GM23338 (cell line): ENCODE measurements at regions not wholly inside any gene's neighbourhood (a gene's known extent, or its start where the extent isn't known, plus 50 kb on each side); places are given as distances from the start of the nearest gene placed in this dataset.

Experiments used
- ATAC-seq: fragments of 200-7000 bp; cut with Tn5 transposase; 3 replicates; pipeline ENCODE4 v1.9.1; 2020
- DNase-seq: peaks from one replicate; pipeline ENCODE4 v3.0.0-alpha.2; 2015; ENCODE audit warnings: low spot score
- H2AFZ ChIP-seq: fragments of 200-600 bp; sonication (generic); 2 replicates; pipeline ENCODE4 v1.8.0; 2016; ENCODE audit warnings: antibody characterized with exemption, mild to moderate bottlenecking, moderate library complexity
- H3F3A ChIP-seq: fragments of 200-600 bp; sonication (generic); replicated peaks from 2 replicates; pipeline ENCODE4 v1.8.0; 2017; ENCODE audit warnings: antibody characterized with exemption, mixed run types, low read depth
- H3K27ac ChIP-seq: fragments of 200-600 bp; sonication (generic); 2 replicates; pipeline ENCODE4 v1.6.1; 2016; ENCODE audit warnings: low read depth
- H3K27me3 ChIP-seq: fragments of 200-600 bp; sonication (generic); 2 replicates; pipeline ENCODE4 v1.8.0; 2016; ENCODE audit warnings: mild to moderate bottlenecking, mixed run types, moderate library complexity; ENCODE audit not compliant: insufficient read depth
- H3K36me3 ChIP-seq: fragments of 200-600 bp; sonication (generic); 2 replicates; pipeline ENCODE4 v1.8.0; 2016; ENCODE audit warnings: mild to moderate bottlenecking; ENCODE audit not compliant: insufficient read depth
- H3K4me1 ChIP-seq: fragments of 200-600 bp; sonication (generic); 2 replicates; pipeline ENCODE4 v1.8.0; 2016; ENCODE audit warnings: mild to moderate bottlenecking, moderate library complexity; ENCODE audit not compliant: insufficient read depth
- H3K4me2 ChIP-seq: fragments of 200-600 bp; sonication (generic); 2 replicates; pipeline ENCODE4 v1.7.1; 2017; ENCODE audit warnings: mixed run types
- H3K4me3 ChIP-seq: fragments of 200-600 bp; sonication (generic); 2 replicates; pipeline ENCODE4 v1.6.1; 2016; ENCODE audit warnings: mixed run types
- H3K79me2 ChIP-seq: fragments of 200-600 bp; sonication (generic); replicated peaks from 2 replicates; pipeline ENCODE4 v1.8.0; 2017; ENCODE audit warnings: mild to moderate bottlenecking; ENCODE audit not compliant: insufficient read depth
- H3K9me2 ChIP-seq: fragments of 200-600 bp; sonication (generic); 2 replicates; pipeline ENCODE4 v1.8.0; 2017; ENCODE audit not compliant: insufficient read depth
- H4K20me1 ChIP-seq: fragments of 200-600 bp; sonication (generic); replicated peaks from 2 replicates; pipeline ENCODE4 v1.8.0; 2017; ENCODE audit warnings: mild to moderate bottlenecking; ENCODE audit not compliant: insufficient read depth
- H3K27ac Mint-ChIP-seq: 2 replicates; pipeline ENCODE4 v1.8.0; 2020; ENCODE audit warnings: inconsistent platforms, mild to moderate bottlenecking, moderate library complexity, mixed read lengths
- H3K27me3 Mint-ChIP-seq: 3 replicates; pipeline ENCODE4 v1.8.0; 2022; ENCODE audit warnings: low read depth, mild to moderate bottlenecking, moderate library complexity, mixed read lengths, inconsistent platforms; ENCODE audit not compliant: insufficient read depth, poor library complexity
- H3K36me3 Mint-ChIP-seq: 3 replicates; pipeline ENCODE4 v1.8.0; 2021; ENCODE audit warnings: low read depth, mild to moderate bottlenecking, inconsistent platforms, moderate library complexity, mixed read lengths
- H3K4me1 Mint-ChIP-seq: 3 replicates; pipeline ENCODE4 v1.8.0; 2020; ENCODE audit warnings: mild to moderate bottlenecking, inconsistent platforms, mixed read lengths
- H3K4me3 Mint-ChIP-seq: 3 replicates; pipeline ENCODE4 v1.8.0; 2021; ENCODE audit warnings: moderate library complexity, mild to moderate bottlenecking, inconsistent platforms, mixed read lengths
- H3K9me3 Mint-ChIP-seq: 3 replicates; pipeline ENCODE4 v1.8.0; 2020; ENCODE audit warnings: moderate library complexity, mild to moderate bottlenecking, inconsistent platforms, mixed read lengths
- EZH2 ChIP-seq: fragments of 200-600 bp; sonication (generic); IDR thresholded peaks from one replicate; pipeline ENCODE4 v1.8.0; 2017; ENCODE audit warnings: antibody characterized with exemption, mild to moderate bottlenecking, low read depth; ENCODE audit not compliant: unreplicated experiment
- JUNB ChIP-seq: IDR thresholded peaks from one replicate; pipeline ENCODE4 v1.6.1; 2016; ENCODE audit warnings: antibody characterized with exemption; ENCODE audit not compliant: unreplicated experiment
- POLR2AphosphoS5 ChIP-seq: IDR thresholded peaks from 2 replicates; pipeline ENCODE4 v1.6.1; 2016; ENCODE audit warnings: antibody characterized with exemption, low read depth
- TF ChIP-seq, protein P1 (sequence below): fragments of 250-450 bp; sonication (Bioruptor Pico); IDR thresholded peaks from 2 replicates; pipeline ENCODE4 v1.5.0; 2020; ENCODE audit warnings: mild to moderate bottlenecking, moderate library complexity

DNA sequence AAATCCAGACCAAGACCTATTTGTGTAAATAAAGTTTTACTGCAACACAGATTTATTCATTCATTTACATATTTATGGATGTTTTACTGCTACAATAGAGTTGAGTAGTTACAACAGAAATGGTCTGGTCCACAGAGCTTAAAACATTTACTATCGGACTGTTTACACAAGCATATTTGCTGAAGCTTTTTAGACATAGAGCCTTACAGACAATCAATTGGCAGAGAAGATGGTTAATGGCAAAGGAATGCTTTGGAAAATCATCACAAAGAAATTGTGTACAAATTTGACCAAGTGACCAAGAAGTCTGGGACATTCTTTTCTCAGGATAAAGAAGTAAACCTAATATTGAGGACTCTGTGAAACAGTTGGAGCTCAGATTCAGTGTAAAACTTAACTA, 504.3 kb downstream of the SLC16A7 start (continued):
- TF ChIP-seq, protein P1, sequence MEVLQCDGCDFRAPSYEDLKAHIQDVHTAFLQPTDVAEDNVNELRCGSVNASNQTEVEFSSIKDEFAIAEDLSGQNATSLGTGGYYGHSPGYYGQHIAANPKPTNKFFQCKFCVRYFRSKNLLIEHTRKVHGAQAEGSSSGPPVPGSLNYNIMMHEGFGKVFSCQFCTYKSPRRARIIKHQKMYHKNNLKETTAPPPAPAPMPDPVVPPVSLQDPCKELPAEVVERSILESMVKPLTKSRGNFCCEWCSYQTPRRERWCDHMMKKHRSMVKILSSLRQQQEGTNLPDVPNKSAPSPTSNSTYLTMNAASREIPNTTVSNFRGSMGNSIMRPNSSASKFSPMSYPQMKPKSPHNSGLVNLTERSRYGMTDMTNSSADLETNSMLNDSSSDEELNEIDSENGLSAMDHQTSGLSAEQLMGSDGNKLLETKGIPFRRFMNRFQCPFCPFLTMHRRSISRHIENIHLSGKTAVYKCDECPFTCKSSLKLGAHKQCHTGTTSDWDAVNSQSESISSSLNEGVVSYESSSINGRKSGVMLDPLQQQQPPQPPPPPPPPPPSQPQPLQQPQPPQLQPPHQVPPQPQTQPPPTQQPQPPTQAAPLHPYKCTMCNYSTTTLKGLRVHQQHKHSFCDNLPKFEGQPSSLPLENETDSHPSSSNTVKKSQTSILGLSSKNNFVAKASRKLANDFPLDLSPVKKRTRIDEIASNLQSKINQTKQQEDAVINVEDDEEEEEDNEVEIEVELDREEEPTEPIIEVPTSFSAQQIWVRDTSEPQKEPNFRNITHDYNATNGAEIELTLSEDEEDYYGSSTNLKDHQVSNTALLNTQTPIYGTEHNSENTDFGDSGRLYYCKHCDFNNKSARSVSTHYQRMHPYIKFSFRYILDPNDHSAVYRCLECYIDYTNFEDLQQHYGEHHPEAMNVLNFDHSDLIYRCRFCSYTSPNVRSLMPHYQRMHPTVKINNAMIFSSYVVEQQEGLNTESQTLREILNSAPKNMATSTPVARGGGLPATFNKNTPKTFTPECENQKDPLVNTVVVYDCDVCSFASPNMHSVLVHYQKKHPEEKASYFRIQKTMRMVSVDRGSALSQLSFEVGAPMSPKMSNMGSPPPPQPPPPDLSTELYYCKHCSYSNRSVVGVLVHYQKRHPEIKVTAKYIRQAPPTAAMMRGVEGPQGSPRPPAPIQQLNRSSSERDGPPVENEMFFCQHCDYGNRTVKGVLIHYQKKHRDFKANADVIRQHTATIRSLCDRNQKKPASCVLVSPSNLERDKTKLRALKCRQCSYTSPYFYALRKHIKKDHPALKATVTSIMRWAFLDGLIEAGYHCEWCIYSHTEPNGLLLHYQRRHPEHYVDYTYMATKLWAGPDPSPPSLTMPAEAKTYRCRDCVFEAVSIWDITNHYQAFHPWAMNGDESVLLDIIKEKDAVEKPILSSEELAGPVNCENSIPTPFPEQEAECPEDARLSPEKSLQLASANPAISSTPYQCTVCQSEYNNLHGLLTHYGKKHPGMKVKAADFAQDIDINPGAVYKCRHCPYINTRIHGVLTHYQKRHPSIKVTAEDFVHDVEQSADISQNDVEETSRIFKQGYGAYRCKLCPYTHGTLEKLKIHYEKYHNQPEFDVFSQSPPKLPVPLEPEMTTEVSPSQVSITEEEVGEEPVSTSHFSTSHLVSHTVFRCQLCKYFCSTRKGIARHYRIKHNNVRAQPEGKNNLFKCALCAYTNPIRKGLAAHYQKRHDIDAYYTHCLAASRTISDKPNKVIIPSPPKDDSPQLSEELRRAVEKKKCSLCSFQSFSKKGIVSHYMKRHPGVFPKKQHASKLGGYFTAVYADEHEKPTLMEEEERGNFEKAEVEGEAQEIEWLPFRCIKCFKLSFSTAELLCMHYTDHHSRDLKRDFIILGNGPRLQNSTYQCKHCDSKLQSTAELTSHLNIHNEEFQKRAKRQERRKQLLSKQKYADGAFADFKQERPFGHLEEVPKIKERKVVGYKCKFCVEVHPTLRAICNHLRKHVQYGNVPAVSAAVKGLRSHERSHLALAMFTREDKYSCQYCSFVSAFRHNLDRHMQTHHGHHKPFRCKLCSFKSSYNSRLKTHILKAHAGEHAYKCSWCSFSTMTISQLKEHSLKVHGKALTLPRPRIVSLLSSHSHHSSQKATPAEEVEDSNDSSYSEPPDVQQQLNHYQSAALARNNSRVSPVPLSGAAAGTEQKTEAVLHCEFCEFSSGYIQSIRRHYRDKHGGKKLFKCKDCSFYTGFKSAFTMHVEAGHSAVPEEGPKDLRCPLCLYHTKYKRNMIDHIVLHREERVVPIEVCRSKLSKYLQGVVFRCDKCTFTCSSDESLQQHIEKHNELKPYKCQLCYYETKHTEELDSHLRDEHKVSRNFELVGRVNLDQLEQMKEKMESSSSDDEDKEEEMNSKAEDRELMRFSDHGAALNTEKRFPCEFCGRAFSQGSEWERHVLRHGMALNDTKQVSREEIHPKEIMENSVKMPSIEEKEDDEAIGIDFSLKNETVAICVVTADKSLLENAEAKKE (CRISPR knock-in tag) = no peak
- no peak for TF ChIP-seq POLR2AphosphoS5

DNA sequence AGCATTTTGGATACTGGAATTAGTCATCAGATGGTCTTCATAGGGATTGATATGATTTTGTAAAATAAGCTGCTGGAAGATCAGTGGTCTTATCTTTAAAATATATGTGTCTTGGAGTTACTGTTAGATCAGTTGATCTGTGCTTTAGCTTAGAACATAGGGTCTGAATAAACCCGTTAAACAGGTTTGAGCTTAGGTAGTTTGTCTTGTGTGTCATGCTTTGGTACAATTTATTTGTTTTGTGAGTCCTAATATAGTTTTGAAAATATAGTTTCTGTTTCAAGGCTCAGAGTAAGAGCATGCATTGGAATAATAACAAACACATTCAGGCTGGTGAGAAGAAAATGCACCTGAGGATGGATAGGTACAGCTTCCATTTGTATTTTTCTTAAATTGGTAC, 505.0 kb downstream of the SLC16A7 start:
- Mint-ChIP-seq H3K9me3 (peaks cover 22% of the 10 kb centered on the region), H3K27ac (no peak overlapping the region), H3K36me3 (peaks cover 9% of the 10 kb centered on the region; the same call in 2 of the 3 replicates), H3K27me3 (no peaks in the 10 kb centered on the region), H3K4me1 (no peaks in the 10 kb centered on the region), H3K4me3 (no peak overlapping the region)
- DNase-seq = no peak
- no peaks in the 10 kb centered on the region for H3K9me2 ChIP-seq
- H3F3A ChIP-seq = no peaks in the 10 kb centered on the region
- no peaks in the 10 kb centered on the region for H4K20me1 ChIP-seq
- no peak overlapping the region for H3K4me2 ChIP-seq
- no peaks in the 10 kb centered on the region for H3K4me1 ChIP-seq
- no peaks in the 10 kb centered on the region for H3K27me3 ChIP-seq
- peaks cover 11% of the 10 kb centered on the region for H3K36me3 ChIP-seq
- H2AFZ ChIP-seq = no peak overlapping the region
- H3K27ac ChIP-seq = no peak overlapping the region
- no peaks in the 10 kb centered on the region for H3K79me2 ChIP-seq
- no peak for ATAC-seq
- no peak for TF ChIP-seq JUNB
- no peak for TF ChIP-seq EZH2
- TF ChIP-seq, protein P1 (CRISPR knock-in tag) = no peak
- no peak overlapping the region for H3K4me3 ChIP-seq
